ENCODE measurements at regions not wholly inside any gene's neighbourhood (a gene's known extent, or its start where the extent isn't known, plus 50 kb on each side); places are given as distances from the start of the nearest gene placed in this dataset.

DNA sequence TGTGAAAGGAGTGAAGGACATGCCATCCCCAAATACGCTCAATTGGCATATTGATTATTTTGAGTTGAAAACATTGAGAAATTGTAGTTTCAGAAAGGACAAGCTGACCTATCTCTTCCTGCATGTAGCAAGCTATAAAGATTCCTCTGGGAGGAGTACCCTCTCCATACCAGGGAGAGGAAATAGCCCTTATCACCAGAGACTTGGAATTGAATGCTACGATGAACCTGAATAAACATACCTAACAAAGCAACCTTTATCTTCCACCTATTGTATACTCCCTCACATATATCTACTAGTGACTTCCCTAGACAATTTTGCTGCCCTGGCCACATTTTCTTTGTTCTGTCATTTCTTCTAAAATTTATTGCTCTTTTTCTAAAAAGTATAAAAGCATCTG lies 150.2 kb upstream of the EEPD1 start:
- DNase-seq (ENCODE audit: low read depth in 3 of 3, low spot score in 2 of 3): no peak

DNA sequence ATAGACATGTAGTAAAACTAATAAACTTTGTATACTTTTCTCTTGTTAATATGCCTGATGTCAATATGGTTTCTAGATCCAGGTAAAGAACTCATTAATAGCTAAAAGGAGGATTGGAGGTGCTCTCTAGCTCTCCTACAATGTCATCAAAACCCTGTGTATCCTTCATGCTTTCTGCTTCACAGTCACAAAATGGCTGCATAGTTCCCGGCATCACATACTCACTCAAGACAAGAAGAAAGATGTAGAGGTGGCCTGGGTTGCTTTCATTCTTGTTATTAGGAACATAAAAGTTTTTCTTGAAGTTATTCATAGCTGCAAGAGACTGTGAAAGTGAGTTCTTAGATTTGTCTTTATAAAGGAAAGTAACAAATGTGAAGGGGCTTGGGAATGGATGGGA lies 149.7 kb upstream of the EEPD1 start:
- DNase-seq (ENCODE audit: low read depth in 3 of 3, low spot score in 2 of 3): no peak

DNA sequence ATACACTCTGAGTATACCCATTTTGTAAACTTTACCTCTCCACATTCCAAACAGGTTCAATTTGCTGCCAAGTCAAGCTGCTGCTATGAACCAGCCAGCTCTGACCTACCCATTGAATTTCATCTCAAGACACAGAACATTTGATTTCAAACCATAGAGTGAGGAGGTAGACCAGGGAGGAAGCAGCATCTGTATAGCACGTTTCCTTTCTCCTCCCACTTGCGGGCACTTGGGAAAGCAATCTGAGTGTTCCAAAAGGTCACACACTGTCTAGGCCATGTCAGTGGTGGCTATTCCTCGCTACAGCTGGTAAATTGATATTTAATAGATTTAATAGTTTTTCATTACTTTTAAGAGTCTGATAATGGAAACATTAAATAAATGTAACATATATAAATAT lies 147.8 kb upstream of the EEPD1 start:
- no peak for DNase-seq (ENCODE audit: low read depth in 3 of 3, low spot score in 2 of 3)

GRCh38 chr7:36005876-36006275 lies 147.2 kb upstream of the EEPD1 start:
- no peak for DNase-seq (ENCODE audit: low read depth in 3 of 3, low spot score in 2 of 3)

GRCh38 chr7:36006636-36007229 lies 146.3 kb upstream of the EEPD1 start:
- no peak for DNase-seq (ENCODE audit: low read depth in 3 of 3, low spot score in 2 of 3)

DNA sequence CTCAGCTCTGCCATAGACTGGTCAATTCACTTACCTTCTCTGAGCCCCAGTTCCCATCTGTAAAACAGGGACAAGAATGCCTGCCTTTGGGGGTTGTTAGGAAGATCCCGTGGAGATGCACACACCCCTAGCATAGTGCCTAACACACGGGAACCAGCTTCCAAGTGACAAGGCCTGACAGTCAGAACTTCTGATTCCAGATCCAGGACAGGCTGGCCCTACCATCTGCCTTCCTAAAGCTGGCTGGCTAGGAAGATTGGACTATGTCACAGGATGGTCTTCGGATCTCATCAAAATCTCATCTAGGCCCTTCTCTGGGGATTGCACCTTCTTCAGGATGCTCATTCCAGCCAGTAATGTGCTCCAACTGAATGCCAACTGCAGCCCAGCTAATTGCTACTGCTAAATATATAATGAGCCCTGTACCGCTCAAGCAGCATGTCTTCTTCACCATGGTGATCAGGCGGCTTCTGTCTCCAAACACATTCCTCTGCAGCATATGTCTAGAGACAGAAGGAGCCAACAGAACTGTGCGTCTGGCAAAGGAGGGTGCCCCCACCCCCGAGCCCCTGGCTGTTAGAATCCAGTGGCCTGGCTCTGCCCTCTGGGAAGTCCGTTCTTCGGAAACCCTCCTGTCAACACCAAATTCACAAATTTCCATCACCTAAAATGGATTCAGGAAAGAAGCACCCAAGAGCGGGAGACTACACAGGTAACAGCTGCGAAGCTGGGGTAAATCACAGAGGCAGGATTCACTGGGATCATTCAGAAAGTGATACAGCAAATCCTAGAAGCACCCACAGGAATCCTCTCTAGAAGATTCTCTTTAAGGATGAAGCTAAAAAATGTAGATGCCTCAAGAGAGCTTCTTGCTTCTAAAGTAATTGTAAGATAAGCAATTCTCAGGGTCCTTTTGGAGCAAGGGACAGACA lies 142.1 kb upstream of the EEPD1 start:
- no peak for DNase-seq (ENCODE audit: low read depth in 3 of 3, low spot score in 2 of 3)

DNA sequence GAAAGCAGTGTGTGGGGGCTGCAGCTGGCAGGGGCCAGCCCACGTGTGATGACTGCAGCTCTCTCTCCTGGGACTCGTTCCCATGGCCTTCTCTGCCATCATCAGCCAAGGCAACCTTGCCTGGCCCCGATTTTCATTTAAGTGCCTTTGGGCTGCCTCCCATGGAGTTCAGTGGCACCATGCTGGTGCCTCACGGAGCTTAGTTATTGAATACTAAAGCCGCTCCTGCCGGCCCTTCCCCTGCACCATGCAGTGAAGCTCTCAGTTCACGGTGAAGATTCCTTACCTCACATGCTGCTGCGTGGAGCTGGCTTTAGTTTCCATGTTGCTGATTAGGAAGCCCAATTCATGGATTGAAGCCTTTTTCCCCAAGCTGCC lies 141.5 kb upstream of the EEPD1 start:
- DNase-seq (ENCODE audit: low read depth in 3 of 3, low spot score in 2 of 3): no peak

DNA sequence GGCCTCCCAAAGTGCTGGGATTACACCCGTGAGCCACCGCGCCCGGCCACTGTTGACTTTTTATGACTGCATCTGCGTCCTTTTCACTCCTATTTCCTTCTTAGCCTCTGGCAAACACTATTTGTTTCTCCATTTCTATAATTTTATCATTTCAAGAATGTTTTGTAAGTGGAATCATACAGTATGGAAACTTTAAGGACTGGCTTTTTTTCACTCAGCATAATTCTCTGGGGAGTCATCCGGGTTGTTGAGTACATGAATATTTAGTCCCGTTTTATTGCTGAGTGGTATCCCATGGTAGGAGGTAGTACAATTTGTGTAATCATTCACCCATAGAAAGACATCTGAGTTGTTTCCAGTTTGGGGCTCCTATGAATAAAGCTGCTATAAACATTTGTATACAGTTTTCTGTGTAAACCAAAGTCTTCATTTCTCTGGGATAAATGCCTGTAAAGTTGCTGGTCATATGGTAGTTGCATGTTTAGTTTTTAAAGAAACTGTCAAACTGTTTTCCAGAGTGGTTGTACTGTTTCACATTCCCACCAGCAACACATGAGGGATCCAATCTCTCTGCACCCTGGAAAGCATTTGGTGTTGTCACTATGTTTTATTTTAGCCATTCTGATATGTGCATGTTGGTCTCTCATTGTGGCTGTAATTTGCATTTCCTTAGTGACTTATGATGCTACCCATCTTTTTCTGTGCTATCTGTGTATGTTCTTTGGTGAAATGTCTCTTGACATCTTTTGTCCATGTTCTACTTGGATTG lies 139.6 kb upstream of the EEPD1 start:
- no peak for DNase-seq (ENCODE audit: low read depth in 3 of 3, low spot score in 2 of 3)

DNA sequence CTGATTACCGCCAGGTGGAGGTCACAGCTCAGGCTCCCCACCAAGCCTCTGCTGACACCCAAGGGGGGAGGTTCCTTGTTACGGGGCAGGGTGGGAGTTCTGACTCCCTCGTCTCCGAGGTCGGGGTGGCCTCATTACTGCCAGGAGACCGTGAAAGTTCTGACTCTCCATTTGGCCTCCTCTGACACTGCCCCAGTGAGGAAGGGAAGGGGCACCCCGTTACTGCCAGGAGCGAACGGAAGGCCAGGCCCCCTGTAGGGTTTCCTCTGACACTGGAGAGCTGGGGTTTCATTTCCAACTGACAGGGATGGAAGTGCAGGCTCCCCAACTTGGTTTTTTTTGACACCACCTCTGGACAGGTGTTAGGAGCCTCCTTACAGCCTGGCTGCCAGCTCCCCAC lies 138.1 kb upstream of the EEPD1 start:
- no peak for DNase-seq (ENCODE audit: low read depth in 3 of 3, low spot score in 2 of 3)

- DNase-seq (ENCODE audit: low read depth in 3 of 3, low spot score in 2 of 3): no peak
These were observed 137.3 kb upstream of the EEPD1 start for GRCh38 chr7:36015733-36016132.

GRCh38 chr7:36016648-36017047 lies 136.4 kb upstream of the EEPD1 start:
- no peak for DNase-seq (ENCODE audit: low read depth in 3 of 3, low spot score in 2 of 3)

- no peak for DNase-seq (ENCODE audit: low read depth in 3 of 3, low spot score in 2 of 3)
These were observed 135.9 kb upstream of the EEPD1 start for GRCh38 chr7:36017111-36017510.

DNA sequence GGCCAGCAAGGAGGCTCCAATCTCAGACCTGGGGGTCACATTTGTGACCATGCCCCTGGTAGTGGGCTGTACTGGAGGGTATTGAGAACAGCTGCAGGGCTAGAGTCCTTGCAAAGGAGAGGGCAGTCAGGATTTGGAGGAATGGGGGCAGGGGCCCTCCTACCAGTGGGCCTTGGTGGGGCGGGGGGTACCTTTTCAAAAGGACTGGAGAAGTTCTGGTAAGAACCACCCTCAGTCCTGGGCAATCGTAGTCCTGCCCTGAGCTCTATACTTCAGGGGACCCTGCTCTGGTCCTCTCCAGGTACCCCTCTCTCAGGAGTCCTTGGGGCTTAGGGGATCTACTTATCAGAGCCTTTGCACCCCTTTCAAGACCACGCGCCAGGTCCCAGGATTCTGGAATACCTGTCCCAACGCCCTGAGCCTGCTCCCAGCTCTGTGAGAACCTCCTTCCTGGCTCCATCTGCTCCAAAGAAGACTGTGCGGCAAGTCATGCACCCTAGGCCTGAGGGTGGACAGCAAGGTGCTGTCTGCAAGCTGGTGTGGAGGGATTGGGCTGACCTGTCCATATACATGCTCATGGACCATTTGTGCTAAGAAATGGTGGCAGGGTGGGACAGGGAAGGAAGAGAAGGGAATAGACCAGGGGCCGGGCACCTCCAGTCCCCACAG lies 134.1 kb upstream of the EEPD1 start:
- no peak for DNase-seq (ENCODE audit: low read depth in 3 of 3, low spot score in 2 of 3)

DNA sequence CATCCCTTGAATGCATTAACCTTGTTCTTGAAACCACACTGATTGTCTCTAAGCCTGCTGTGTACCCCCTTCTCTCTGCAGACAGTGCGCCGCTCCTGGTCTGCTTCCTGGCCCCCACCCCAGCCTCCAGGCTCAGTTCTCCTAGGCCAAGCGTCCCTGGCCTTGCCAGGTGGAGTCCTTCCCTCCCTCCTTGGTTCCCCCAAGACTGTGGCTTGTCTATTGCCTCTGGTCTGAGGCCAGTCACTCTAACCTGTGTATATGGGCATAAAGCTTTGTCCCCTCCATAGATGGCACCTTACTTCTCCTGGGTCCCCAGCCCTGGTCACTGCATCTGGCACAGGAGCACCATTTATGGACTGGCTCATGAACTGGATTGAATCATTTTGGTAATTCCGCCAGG lies 133.5 kb upstream of the EEPD1 start:
- DNase-seq (ENCODE audit: low read depth in 3 of 3, low spot score in 2 of 3): no peak

- peak in 1 of 3 donors; percentile 35 for DNase-seq (ENCODE audit: low read depth in 3 of 3, low spot score in 2 of 3)
These were observed 133.1 kb upstream of the EEPD1 start for GRCh38 chr7:36019980-36020379.

DNA sequence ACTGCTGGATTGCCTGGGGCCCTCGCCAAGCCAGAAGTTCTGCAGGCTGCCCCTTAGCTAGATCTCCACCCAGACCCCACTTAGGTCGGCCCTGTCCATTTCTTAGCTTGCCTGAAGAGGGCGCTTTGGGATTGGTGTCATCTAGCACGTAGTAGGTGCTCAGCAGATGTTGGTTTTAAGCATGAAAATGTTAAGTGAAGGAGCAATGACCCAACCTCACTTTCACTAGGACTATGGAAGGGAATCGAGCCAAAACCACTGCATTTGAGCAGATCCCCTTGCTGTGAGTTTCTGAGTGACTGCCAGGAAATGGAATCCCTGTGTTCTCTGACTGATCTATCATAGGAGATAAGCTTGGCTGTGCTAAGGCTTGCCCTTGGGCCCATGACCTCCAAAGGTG lies 131.7 kb upstream of the EEPD1 start:
- DNase-seq (ENCODE audit: low read depth in 3 of 3, low spot score in 2 of 3): no peak

GRCh38 chr7:36021917-36022550 lies 131.0 kb upstream of the EEPD1 start:
- DNase-seq (ENCODE audit: low read depth in 3 of 3, low spot score in 2 of 3): no peak

DNA sequence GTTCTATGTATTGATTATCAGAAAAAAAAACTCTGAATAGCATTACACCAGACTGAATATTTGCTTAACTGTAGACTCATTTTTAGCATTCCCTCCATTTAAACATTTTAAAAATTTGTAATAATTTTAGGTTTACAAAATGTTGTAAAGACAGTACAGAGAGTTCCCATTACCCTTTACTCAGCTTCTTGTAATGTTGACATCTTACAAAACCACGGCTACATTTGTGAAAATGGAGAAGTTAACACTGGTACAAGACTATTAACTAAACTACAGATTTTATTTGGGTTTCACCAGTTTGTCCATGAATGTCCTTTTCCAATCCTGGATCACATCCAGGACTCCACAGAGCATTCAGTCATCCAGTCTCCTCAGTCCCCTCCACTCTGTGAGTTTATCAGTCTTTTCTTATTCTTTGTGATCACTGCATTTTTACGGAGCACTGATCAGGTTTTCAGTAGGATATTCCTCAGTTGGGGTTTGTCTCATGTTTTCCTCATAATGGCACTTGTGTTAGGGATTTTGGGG lies 130.0 kb upstream of the EEPD1 start:
- DNase-seq (ENCODE audit: low read depth in 3 of 3, low spot score in 2 of 3): no peak

GRCh38 chr7:36025190-36025589 lies 127.9 kb upstream of the EEPD1 start:
- DNase-seq (ENCODE audit: low read depth in 3 of 3, low spot score in 2 of 3): no peak

DNA sequence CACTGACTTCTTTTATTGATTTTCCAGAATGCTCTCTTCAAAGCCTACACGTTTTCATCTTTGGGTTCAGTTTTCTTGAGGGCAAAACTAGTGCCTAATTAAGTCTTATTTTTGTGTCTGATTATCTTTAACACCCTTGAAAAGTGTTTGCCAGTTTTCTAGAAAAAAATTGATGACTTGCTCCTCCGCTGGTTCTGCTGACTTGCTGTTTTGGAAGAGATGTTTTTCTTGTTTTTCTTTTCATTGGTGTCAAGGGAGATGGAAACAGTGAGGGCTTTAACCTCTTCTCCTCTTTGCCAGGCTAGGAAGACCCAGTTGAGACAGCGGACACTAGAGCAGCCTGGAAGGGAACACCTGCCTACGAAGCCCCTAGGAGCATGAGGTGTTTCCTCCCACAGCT lies 123.7 kb upstream of the EEPD1 start:
- no peak for DNase-seq (ENCODE audit: low read depth in 3 of 3, low spot score in 2 of 3)
